Calu3 (cell line): ENCODE measurements at regions not wholly inside any gene's neighbourhood (a gene's known extent, or its start where the extent isn't known, plus 50 kb on each side); places are given as distances from the start of the nearest gene placed in this dataset.
"Not testable (repeated sequence)": the region's sequence is repeated elsewhere in the genome, so short reads cannot be mapped to it uniquely, and the experiment has no call there.

Experiments used
- BruUV-seq: library from RNA; stranded (reverse); fragments of 400-500 nt; replicated peaks from 2 replicates; lab custom pipeline; 2021; lab: Mats Ljungman, UMichigan
- CTCF ChIA-PET: fragments of 300-600 bp; sonication (Branson Sonifier 250); formaldehyde crosslinking; loops from one replicate; lab custom pipeline; 2022; ENCODE audit warnings: antibody characterized with exemption; lab: Charles Lee
- DNase-seq: peaks from one replicate; pipeline ENCODE4 v3.0.0; 2022
- H3K27ac Mint-ChIP-seq: one replicate; pipeline ENCODE4 v1.8.0; 2022; ENCODE audit warnings: mixed read lengths; ENCODE audit not compliant: unreplicated experiment
- H3K27me3 Mint-ChIP-seq: one replicate; pipeline ENCODE4 v1.8.0; 2022; ENCODE audit warnings: mixed read lengths; ENCODE audit not compliant: unreplicated experiment
- H3K36me3 Mint-ChIP-seq: one replicate; pipeline ENCODE4 v1.8.0; 2022; ENCODE audit warnings: mild to moderate bottlenecking, moderate library complexity, mixed read lengths; ENCODE audit not compliant: insufficient read depth, unreplicated experiment
- H3K4me1 Mint-ChIP-seq: one replicate; pipeline ENCODE4 v1.8.0; 2022; ENCODE audit warnings: mild to moderate bottlenecking, low read depth, mixed read lengths; ENCODE audit not compliant: unreplicated experiment
- H3K4me3 Mint-ChIP-seq: one replicate; pipeline ENCODE4 v1.8.0; 2022; ENCODE audit warnings: mild to moderate bottlenecking, low read depth, moderate library complexity, mixed read lengths; ENCODE audit not compliant: unreplicated experiment
- H3K9me3 Mint-ChIP-seq: one replicate; pipeline ENCODE4 v1.8.0; 2022; ENCODE audit warnings: low read depth, mixed read lengths; ENCODE audit not compliant: unreplicated experiment
- intact Hi-C: fragments of 100-400 bp; cut with micrococcal nuclease; formaldehyde crosslinking; loops from one replicate; pipeline ENCODE4 v1.10.0; 2022; ENCODE audit not compliant: unreplicated experiment
- TF ChIP-seq, protein P1 (sequence below): fragments of 200-600 bp; IDR thresholded peaks from one replicate; pipeline ENCODE4 v1.8.0; 2022; ENCODE audit warnings: antibody characterized with exemption; ENCODE audit not compliant: unreplicated experiment

DNA sequence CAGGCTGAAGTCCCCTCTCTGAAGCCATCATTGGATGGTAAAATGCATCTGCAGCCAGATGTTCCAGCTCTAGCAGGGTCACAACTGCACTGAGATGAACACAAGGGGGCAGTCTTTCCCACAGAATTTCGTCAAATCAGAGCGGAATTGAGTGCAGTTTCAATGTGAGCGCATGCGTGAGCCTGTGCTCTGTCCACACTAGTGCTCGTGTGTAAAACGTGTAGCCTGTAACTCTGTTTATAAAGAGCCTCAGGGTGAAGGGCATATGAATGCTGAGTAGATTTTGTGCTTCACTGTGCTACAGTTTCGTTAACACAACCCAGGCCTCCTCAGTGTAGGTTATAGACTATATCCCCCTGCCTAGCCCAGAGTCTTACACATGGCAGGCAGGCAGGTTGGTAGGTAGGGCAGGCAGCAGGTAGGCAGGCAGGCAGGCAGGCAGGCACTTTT is 92.7 kb upstream of the GOLGA6L4 start:
- TF ChIP-seq, protein P1, sequence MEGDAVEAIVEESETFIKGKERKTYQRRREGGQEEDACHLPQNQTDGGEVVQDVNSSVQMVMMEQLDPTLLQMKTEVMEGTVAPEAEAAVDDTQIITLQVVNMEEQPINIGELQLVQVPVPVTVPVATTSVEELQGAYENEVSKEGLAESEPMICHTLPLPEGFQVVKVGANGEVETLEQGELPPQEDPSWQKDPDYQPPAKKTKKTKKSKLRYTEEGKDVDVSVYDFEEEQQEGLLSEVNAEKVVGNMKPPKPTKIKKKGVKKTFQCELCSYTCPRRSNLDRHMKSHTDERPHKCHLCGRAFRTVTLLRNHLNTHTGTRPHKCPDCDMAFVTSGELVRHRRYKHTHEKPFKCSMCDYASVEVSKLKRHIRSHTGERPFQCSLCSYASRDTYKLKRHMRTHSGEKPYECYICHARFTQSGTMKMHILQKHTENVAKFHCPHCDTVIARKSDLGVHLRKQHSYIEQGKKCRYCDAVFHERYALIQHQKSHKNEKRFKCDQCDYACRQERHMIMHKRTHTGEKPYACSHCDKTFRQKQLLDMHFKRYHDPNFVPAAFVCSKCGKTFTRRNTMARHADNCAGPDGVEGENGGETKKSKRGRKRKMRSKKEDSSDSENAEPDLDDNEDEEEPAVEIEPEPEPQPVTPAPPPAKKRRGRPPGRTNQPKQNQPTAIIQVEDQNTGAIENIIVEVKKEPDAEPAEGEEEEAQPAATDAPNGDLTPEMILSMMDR, result peak; percentile 82
- no peaks in the 10 kb centered on the region for H3K36me3 Mint-ChIP-seq
- CTCF ChIA-PET, result interaction anchor here (0.6 kb wide), 1 partner anchor 249 kb away, joined by 3 read pairs; no protein-coding TSS in a partner anchor
- H3K27me3 Mint-ChIP-seq, result peaks cover 38% of the 10 kb centered on the region
- no TSS peak for BruUV-seq
- no peaks in the 10 kb centered on the region for H3K9me3 Mint-ChIP-seq
- no peak overlapping the region for H3K27ac Mint-ChIP-seq
- H3K4me1 Mint-ChIP-seq, result no peaks in the 10 kb centered on the region
- H3K4me3 Mint-ChIP-seq, result peak overlapping the region; percentile 39
- intact Hi-C loops, result no loop called here
- peak; percentile 84 for DNase-seq

DNA sequence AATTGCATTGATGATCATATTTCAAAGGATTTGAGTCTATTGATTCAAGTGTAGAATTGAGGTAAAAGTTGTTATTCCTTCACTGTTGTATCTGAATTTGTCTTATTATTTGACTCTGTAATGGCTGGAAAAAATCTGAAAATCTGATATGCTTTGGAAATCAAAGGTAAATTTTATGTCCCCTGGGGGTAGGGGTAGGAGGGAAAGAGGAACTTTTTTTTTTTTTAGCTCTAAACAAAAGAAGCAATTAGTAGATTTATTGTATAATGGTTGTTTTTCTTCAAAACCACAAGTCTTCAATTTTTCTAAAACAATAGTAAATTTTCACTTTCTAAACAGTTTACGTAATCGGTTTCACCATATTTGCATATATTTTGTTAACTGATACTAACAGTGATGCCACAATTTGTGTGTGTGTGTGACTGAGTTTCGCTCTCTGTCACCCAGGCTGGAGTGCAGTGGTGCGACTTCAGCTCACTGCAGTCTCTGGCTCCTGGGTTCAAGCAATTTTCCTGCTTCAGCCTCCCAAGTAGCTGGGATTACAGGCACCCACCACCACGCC is 91.7 kb upstream of the GOLGA6L4 start:
- intact Hi-C loops, result no loop called here

GRCh38 chr15:84144946-84145345 is 90.6 kb upstream of the GOLGA6L4 start:
- H3K4me1 Mint-ChIP-seq, H3K9me3 Mint-ChIP-seq, intact Hi-C loops, CTCF ChIA-PET, BruUV-seq, H3K27ac Mint-ChIP-seq, H3K4me3 Mint-ChIP-seq, DNase-seq, H3K36me3 Mint-ChIP-seq: not testable (repeated sequence)
- H3K27me3 Mint-ChIP-seq, result peaks cover 46% of the 10 kb centered on the region

More for the DNA sequence above, 91.7 kb upstream of the GOLGA6L4 start:
- BruUV-seq, result no TSS peak
- no peaks in the 10 kb centered on the region for H3K9me3 Mint-ChIP-seq
- H3K27me3 Mint-ChIP-seq, result peaks cover 46% of the 10 kb centered on the region
- no peaks in the 10 kb centered on the region for H3K4me1 Mint-ChIP-seq
- CTCF ChIA-PET, result no interaction called here
- H3K4me3 Mint-ChIP-seq, result no peak overlapping the region
- no peaks in the 10 kb centered on the region for H3K36me3 Mint-ChIP-seq
- TF ChIP-seq, protein P1, result no peak
- H3K27ac Mint-ChIP-seq, result no peak overlapping the region
- DNase-seq, result no peak

DNA sequence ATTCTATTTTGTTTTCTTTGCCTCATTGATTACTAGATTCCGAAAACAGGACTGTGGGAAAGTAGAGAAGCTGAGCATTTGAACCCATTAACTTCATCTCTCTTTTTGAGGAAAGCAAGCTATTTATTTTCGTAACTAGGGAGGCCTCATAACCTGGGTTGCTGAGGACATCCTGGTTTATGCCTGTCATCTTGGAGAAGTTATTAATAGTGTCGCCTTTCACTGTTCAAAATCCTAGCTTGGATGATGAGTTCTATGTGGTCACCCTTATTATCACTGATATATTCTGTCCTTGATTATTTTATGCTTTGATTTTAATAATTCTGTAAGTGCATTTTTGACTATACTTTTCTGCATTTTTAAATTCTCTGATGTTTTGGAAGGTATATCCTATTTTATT is 89.3 kb upstream of the GOLGA6L4 start:
- intact Hi-C loops, CTCF ChIA-PET, H3K4me3 Mint-ChIP-seq, H3K4me1 Mint-ChIP-seq, H3K36me3 Mint-ChIP-seq, BruUV-seq, H3K9me3 Mint-ChIP-seq, H3K27ac Mint-ChIP-seq, DNase-seq: not testable (repeated sequence)
- H3K27me3 Mint-ChIP-seq, result peaks cover 43% of the 10 kb centered on the region

DNA sequence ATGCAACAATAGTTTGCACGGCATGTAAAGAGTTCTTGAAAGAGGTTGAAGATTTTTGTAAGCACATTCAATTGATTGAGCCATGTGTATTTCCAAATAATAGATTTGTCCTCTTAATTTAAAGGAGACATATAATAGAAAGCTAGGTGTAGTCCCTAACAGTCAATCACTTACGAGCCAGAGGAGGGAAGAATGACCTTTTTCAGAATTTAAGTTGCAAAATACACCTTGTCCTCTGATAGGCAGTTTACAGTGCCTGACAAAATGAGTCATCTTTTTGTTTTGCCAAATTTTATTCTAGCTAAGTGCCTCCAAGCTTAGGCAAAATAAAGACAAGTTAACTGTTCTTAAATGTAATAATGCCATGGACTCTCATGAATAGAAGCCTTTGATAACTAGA is 88.3 kb upstream of the GOLGA6L4 start:
- H3K27me3 Mint-ChIP-seq, result peaks cover 33% of the 10 kb centered on the region
- DNase-seq, H3K36me3 Mint-ChIP-seq, intact Hi-C loops, BruUV-seq, H3K4me3 Mint-ChIP-seq, H3K9me3 Mint-ChIP-seq, CTCF ChIA-PET, H3K27ac Mint-ChIP-seq, H3K4me1 Mint-ChIP-seq: not testable (repeated sequence)
